ENCODE measurements at regions not wholly inside any gene's neighbourhood (a gene's known extent, or its start where the extent isn't known, plus 50 kb on each side); places are given as distances from the start of the nearest gene placed in this dataset. TPM values are rescaled to one million over a fixed set of nuclear protein-coding genes. Genes with fewer than 3 reads are reported as not detected.
A peak's percentile ranks its signal among the peaks of the same experiment; 100 is the strongest.

DNA sequence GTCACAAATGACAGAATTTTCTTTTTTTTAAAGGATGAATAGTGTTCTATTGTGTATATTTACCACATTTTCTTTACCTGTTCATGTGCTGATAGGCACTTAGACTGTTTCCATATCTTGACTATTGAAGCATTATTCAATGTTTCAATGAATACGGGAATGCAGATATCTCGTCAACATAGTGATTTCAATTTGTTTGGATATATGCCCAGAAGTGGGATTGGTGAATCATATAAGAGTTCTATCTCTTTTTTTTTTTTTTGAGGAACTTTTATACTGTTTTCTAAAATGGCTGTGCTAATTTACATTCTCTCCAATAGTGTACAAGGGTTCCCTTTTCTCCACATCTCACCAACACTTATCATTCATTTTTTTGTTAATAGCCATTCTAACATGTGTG lies 97.9 kb upstream of the FAR2 start:
- DNase-seq, result no peak

- no peak for DNase-seq
These were observed 95.5 kb upstream of the FAR2 start for GRCh38 chr12:29053567-29053966.

- DNase-seq, result no peak
These were observed 94.0 kb upstream of the FAR2 start for GRCh38 chr12:29054858-29055663.

- peak; percentile 25 for DNase-seq
These were observed 83.0 kb upstream of the FAR2 start for GRCh38 chr12:29066011-29066588.

DNA sequence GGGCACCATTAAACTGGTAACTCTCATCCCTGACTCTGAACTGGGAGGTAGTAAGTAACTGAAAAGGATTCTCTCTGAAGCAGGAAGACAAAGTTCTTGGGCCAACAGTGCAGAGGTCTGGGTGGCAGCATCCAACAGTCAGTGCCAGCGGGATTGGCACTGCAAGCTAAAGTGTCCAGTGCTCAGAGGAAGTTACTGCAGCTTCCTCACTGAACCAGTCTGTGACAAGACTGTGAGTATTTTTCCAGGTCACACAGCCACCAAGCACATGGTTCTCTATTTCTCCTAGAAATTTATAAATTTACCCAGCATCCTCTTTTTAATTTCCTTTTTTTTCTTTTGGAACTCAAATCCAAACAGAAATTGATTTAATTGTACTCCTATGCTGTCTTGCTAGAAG lies 81.6 kb upstream of the FAR2 start:
- no peak for DNase-seq

DNA sequence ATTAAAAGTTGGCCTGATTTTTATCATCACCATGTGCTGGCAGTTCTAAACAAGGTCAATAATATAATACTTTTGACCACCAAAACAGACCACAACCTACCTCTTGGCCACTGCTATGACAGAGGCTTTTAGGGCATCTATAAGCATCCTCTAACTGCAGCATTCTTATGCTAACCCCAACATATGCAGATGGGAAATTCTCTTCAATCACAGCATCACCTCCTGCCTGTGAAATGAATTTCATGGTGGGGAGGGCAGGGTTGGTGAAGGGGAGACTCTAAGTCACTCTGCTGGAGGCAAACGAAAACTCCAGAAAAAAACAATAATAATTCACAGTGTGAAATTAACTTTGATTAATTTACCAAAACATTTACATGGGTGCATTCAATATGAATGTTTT lies 78.8 kb upstream of the FAR2 start:
- no peak for DNase-seq

GRCh38 chr12:29071099-29071498 lies 78.0 kb upstream of the FAR2 start:
- DNase-seq, result no peak

DNA sequence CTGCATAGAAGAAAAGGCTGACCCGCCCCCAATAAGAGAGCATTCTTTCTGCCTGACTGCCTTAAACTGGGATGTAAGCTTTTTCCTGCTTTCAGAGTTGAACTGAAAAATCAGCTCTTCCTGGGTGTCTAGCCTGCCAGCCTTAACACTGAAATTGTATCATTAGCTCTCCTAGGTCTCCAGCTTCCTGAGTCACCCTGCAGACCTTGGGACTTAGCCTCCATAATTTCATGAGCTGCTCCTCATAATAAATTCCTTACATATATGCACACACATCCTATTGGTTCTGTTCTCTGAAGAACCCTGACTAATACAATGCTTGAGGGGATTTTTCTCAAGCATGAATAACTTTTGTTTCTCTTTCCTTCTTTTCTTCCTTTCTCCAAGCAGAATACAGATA lies 76.4 kb upstream of the FAR2 start:
- DNase-seq, result no peak

DNA sequence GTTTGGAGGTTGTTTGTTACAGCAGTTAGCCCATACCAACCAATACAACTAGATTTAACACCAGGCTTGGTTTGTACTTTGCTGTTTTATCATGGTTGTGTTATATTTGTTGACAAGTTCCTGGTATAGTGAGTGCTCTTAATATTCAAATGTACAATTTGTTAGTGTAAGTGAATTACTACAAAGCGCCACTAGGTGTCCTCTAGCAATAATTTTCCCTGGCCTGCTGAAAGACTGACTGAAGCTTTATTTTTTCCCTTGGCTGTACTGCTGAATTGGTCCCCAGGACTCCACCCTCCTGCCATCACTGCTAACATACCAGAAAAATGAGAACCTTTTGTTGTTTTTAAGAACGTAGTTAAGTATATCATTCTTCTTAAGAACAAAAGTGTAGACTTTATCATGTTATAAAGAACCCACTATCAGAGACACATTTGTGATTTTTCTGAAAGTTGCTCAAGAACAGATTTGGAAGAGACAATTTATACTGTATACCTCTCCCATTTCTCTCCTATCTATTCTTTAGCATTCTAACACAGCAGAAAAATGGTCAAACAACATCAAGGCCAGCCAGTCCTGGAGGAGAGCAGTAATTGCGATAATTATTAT lies 75.3 kb upstream of the FAR2 start:
- peak; percentile 49 for DNase-seq

GRCh38 chr12:29081101-29081500 lies 68.0 kb upstream of the FAR2 start:
- DNase-seq, result no peak

GRCh38 chr12:29082522-29082921 lies 66.6 kb upstream of the FAR2 start:
- no peak for DNase-seq

DNA sequence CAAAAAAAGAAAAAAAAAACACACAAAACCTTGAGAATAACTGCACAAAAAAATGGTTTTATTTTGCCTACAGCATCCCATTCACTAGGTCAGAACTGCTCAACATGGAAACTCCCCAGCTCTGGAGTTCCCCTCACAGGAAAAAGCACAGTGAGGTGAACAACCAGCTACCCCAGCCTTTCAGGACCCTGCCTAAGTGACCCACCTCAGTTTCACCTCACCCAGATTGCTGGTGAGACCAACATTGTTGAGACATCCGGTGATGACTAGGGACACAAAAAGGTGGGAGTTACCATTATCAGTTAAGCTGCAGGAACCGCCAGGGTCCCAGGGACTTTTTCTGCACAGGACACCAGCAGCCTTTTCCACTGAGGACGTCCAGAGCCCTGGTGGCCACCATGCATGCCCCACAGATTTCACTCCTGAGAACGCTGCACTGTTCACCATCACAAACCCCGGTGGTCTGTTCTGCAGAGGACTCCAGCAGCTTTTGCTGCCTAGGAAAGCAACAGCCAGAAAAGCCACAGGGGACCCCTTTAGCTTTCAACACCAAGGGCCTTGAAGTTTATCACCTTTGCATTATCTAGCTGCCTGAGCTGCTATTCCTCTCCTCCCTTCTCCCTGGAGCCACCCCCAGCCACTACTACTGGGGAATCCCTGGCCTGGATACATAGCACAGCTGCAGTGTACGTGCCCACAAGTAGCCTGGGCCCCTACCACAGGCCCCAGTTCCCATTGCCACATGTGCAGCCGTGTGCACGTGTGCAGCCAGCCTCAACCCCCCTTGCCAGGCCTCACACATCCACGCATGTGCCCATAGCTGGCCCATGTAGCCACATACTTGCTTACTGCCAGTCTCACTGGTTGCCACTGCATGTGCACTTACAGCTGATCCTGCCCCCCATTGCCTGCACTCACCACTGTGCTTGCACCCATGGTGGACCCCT lies 62.5 kb upstream of the FAR2 start:
- no peak for DNase-seq

- DNase-seq, result no peak
These were observed 60.4 kb upstream of the FAR2 start for GRCh38 chr12:29088611-29089219.

Small RNA genes in the stretch of these regions (small RNA-seq; reads per million reads assigned to genes)
- not detected for gene AC024255.1 (ENCODE audit: low replicate concordance)
